ENCODE measurements at regions not wholly inside any gene's neighbourhood (a gene's known extent, or its start where the extent isn't known, plus 50 kb on each side); places are given as distances from the start of the nearest gene placed in this dataset.

GRCh38 chr6:121594053-121594452, 158.6 kb downstream of the GJA1 start:
- TF ChIP-seq, protein P1, sequence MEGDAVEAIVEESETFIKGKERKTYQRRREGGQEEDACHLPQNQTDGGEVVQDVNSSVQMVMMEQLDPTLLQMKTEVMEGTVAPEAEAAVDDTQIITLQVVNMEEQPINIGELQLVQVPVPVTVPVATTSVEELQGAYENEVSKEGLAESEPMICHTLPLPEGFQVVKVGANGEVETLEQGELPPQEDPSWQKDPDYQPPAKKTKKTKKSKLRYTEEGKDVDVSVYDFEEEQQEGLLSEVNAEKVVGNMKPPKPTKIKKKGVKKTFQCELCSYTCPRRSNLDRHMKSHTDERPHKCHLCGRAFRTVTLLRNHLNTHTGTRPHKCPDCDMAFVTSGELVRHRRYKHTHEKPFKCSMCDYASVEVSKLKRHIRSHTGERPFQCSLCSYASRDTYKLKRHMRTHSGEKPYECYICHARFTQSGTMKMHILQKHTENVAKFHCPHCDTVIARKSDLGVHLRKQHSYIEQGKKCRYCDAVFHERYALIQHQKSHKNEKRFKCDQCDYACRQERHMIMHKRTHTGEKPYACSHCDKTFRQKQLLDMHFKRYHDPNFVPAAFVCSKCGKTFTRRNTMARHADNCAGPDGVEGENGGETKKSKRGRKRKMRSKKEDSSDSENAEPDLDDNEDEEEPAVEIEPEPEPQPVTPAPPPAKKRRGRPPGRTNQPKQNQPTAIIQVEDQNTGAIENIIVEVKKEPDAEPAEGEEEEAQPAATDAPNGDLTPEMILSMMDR (IDR thresholded peaks at IDR 0.05) = no peak
- TF ChIP-seq POLR2A (IDR thresholded peaks at IDR 0.05) (no peak), EP300 (IDR thresholded peaks at IDR 0.05) (no peak)

All from tibial nerve (tissue), 4 donors.